ENCODE measurements at regions not wholly inside any gene's neighbourhood (a gene's known extent, or its start where the extent isn't known, plus 50 kb on each side); places are given as distances from the start of the nearest gene placed in this dataset.

GRCh38 chr4:96149894-96150293, 310.0 kb downstream of the PDHA2 start:
- TF ChIP-seq CTCF (conservative IDR thresholded peaks at IDR 0.05; ENCODE audit: low read length): no peak
- TF ChIP-seq EZH2phosphoT487 (IDR thresholded peaks at IDR 0.05; ENCODE audit: borderline replicate concordance): no peak
